HFFc6 (cell line): ENCODE measurements at regions not wholly inside any gene's neighbourhood (a gene's known extent, or its start where the extent isn't known, plus 50 kb on each side); places are given as distances from the start of the nearest gene placed in this dataset.

ENCODE experiments used
- DNase-seq: peaks from one replicate; pipeline ENCODE4 v3.0.0-alpha.2; 2018
- H3K27ac Mint-ChIP-seq: 2 replicates; pipeline ENCODE4 v1.8.0; 2020; ENCODE audit warnings: mild to moderate bottlenecking, mixed read lengths
- H3K27me3 Mint-ChIP-seq: 2 replicates; pipeline ENCODE4 v1.8.0; 2021; ENCODE audit warnings: mild to moderate bottlenecking, moderate library complexity, mixed read lengths; ENCODE audit not compliant: insufficient read depth
- H3K36me3 Mint-ChIP-seq: 2 replicates; pipeline ENCODE4 v1.8.0; 2021; ENCODE audit warnings: low read depth, mixed read lengths
- H3K4me1 Mint-ChIP-seq: 2 replicates; pipeline ENCODE4 v1.8.0; 2020; ENCODE audit warnings: low read depth, mixed read lengths
- H3K4me3 Mint-ChIP-seq: 2 replicates; pipeline ENCODE4 v1.8.0; 2020; ENCODE audit warnings: mild to moderate bottlenecking, moderate library complexity, mixed read lengths
- H3K9me3 Mint-ChIP-seq: 2 replicates; pipeline ENCODE4 v1.8.0; 2020; ENCODE audit warnings: mild to moderate bottlenecking, mixed read lengths
- TF ChIP-seq, protein P1 (sequence below): fragments of 200-600 bp; sonication (generic); IDR thresholded peaks from 2 replicates; pipeline ENCODE4 v1.5.0; 2021; ENCODE audit warnings: antibody characterized with exemption, mild to moderate bottlenecking

DNA sequence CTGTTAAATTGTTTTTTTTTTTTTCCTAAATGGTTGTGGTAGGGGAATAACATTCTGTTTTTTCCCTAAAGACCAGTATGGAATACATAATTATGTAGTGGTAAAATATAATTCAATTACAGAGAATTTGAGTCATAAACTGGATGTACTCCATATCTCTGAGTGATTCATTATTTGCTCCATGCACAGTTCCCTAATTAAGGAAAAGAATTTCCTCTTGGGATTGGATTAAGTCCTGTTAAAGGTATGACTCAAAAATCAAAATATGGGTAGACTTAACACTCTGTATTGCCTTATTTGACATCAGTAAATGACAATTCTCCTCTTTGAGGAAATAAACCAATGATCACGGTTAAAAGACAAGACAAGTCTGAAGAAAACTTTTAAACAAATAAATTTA is 78.0 kb upstream of the KCNH8 start:
- Mint-ChIP-seq H3K4me3 (no peak overlapping the region), H3K27ac (no peak overlapping the region), H3K9me3 (peaks cover 57% of the 10 kb centered on the region), H3K27me3 (no peaks in the 10 kb centered on the region), H3K4me1 (no peaks in the 10 kb centered on the region), H3K36me3 (no peaks in the 10 kb centered on the region; the same call in 1 of the 2 replicates)
- DNase-seq, result no peak
- TF ChIP-seq, protein P1, sequence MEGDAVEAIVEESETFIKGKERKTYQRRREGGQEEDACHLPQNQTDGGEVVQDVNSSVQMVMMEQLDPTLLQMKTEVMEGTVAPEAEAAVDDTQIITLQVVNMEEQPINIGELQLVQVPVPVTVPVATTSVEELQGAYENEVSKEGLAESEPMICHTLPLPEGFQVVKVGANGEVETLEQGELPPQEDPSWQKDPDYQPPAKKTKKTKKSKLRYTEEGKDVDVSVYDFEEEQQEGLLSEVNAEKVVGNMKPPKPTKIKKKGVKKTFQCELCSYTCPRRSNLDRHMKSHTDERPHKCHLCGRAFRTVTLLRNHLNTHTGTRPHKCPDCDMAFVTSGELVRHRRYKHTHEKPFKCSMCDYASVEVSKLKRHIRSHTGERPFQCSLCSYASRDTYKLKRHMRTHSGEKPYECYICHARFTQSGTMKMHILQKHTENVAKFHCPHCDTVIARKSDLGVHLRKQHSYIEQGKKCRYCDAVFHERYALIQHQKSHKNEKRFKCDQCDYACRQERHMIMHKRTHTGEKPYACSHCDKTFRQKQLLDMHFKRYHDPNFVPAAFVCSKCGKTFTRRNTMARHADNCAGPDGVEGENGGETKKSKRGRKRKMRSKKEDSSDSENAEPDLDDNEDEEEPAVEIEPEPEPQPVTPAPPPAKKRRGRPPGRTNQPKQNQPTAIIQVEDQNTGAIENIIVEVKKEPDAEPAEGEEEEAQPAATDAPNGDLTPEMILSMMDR, result no peak

DNA sequence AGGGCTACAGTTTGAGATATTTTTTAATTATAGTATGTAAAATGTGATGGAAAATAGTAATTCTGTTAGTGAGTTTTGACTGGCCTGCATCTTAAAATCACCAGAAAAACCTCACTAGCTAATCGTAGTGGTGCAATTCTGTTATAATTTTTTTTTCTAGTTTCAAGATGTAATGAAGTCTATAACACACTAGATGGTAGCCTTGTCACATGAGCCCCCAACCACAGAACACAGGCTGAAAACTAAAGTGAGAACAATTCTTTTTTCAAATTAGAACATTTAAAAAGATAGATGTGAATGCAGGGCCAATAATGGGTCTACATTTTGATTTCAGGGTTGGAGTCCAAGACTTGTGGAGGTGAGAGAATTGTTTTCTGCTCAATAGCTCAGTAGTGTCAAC is 83.3 kb upstream of the KCNH8 start:
- Mint-ChIP-seq H3K36me3 (no peaks in the 10 kb centered on the region; the same call in 1 of the 2 replicates), H3K4me3 (no peak overlapping the region), H3K27me3 (peaks cover 2% of the 10 kb centered on the region; the same call in 1 of the 2 replicates), H3K9me3 (peaks cover 51% of the 10 kb centered on the region), H3K27ac (no peak overlapping the region), H3K4me1 (no peaks in the 10 kb centered on the region)
- no peak for DNase-seq
- TF ChIP-seq, protein P1, result no peak

DNA sequence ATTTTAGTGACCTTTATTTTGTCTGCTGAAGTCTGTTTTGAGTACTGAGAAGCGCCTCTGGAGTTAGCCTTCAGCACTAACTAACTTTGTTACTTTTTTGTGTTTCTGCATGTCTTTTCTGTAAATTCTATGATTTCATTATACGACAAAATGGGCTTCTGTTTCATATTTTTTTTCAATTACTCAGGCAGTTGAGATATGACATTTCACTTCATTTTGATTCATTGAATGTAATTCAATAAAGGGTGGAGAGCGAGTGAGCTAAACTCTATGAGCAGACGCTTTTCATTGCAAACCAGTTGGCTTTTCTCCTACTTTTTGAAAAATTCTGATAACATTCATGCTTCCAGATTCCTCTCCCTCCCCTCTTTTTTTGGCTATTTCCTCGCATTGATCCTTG is 84.4 kb upstream of the KCNH8 start:
- DNase-seq, result no peak
- TF ChIP-seq, protein P1, result no peak
- H3K27me3 Mint-ChIP-seq, result peaks cover 2% of the 10 kb centered on the region; the same call in 1 of the 2 replicates
- no peaks in the 10 kb centered on the region for H3K4me1 Mint-ChIP-seq
- no peaks in the 10 kb centered on the region; the same call in 1 of the 2 replicates for H3K36me3 Mint-ChIP-seq
- no peak overlapping the region for H3K4me3 Mint-ChIP-seq
- H3K9me3 Mint-ChIP-seq, result peaks cover 48% of the 10 kb centered on the region
- H3K27ac Mint-ChIP-seq, result no peak overlapping the region

DNA sequence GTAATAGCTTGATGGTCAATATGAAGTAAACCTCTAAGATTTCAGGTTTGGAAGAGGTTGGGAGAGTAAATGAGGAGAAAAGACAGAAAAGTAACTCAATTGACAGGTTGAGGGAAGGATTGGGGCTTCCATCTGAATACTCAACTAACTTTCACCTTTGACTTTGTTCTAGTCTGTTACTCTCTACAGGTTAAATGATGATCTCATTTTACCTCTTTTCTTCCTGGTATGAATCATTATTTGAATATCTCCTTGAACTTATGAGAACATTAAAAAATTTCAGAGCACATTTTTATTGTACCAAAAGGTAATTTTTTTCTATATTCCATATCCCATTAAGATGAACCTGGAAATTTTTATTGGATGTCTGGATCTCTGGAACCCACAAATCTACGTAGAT is 87.9 kb upstream of the KCNH8 start:
- H3K9me3 Mint-ChIP-seq, result peaks cover 51% of the 10 kb centered on the region
- TF ChIP-seq, protein P1, result no peak
- H3K27me3 Mint-ChIP-seq, result peaks cover 2% of the 10 kb centered on the region
- no peaks in the 10 kb centered on the region for H3K36me3 Mint-ChIP-seq
- H3K27ac Mint-ChIP-seq, result no peak overlapping the region
- no peak overlapping the region for H3K4me3 Mint-ChIP-seq
- DNase-seq, result no peak
- H3K4me1 Mint-ChIP-seq, result no peaks in the 10 kb centered on the region

DNA sequence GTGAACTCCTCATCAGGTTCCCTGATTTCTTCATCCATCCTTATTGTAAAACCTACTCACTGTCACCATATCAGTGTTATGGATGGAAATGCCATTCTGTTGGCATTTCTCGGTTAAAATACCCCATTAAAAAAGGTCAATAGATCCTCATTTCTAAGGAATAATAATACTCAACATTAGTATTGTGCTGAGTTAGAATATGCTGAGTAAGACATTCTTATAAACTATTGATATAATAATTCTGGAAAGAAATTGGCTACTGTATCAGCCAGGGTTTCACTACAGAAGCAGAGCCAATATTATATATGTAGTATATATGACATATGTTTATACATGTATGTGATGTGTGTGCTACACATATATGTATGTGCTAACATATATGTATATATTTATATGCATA is 95.4 kb upstream of the KCNH8 start:
- Mint-ChIP-seq H3K27me3 (no peaks in the 10 kb centered on the region; the same call in 1 of the 2 replicates), H3K36me3 (no peaks in the 10 kb centered on the region), H3K9me3 (peaks cover 47% of the 10 kb centered on the region), H3K27ac (no peak overlapping the region), H3K4me3 (no peak overlapping the region), H3K4me1 (no peaks in the 10 kb centered on the region)
- TF ChIP-seq, protein P1, result no peak
- no peak for DNase-seq

DNA sequence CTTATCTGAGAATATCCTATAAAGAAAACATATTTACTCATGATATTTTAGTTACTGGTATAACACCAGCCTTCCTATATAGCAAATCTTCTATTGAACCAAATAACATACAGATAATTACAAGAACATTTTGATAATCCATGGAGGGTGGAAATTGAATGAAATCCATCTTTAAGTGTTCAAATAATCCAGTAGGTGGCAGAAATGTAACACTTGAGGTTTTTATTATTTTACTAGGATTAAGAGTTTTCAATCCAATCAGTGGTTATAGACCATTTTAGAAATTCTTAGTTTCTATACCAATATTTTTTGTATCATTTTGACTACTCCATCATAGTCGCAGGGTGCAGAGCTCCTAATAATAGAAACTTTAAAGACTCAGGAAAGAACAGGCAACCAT is 101.9 kb upstream of the KCNH8 start:
- Mint-ChIP-seq H3K4me3 (no peak overlapping the region), H3K27ac (no peak overlapping the region), H3K36me3 (no peaks in the 10 kb centered on the region), H3K4me1 (no peaks in the 10 kb centered on the region), H3K9me3 (peaks cover 44% of the 10 kb centered on the region), H3K27me3 (no peaks in the 10 kb centered on the region)
- no peak for DNase-seq
- TF ChIP-seq, protein P1, result peak; percentile 29; the same call in 1 of the 2 replicates
